Bone marrow (tissue), 2 donors: ENCODE measurements at regions not wholly inside any gene's neighbourhood (a gene's known extent, or its start where the extent isn't known, plus 50 kb on each side); places are given as distances from the start of the nearest gene placed in this dataset.
"Not testable (repeated sequence)": the region's sequence is repeated elsewhere in the genome, so short reads cannot be mapped to it uniquely, and the experiment has no call there.

Experiments
- DNase-seq, 2 donors: peaks; one replicate each; lab custom pipeline; 2025; lab: John Stamatoyannopoulos, UW

DNA sequence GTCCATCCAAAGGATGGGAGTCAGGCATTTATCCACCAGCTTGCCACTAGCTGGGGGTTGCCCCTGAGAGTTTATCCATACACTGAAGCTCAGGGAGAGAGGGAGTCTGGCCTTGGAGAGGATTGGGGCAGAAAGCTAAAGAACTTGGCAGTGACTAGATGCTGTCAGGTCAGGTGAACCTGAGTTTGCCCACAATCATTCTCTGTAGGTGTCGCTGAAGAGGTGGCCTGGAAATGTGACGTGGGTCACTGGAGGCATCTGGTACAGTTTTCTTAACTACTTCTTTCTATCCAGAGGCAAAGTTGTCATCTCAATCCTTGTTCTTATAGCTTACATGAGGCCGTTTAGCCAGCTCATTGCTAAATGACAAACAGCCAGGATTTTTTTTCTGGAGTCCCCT, 298.0 kb upstream of the CTNNB1 start:
- DNase-seq, result no peak

DNA sequence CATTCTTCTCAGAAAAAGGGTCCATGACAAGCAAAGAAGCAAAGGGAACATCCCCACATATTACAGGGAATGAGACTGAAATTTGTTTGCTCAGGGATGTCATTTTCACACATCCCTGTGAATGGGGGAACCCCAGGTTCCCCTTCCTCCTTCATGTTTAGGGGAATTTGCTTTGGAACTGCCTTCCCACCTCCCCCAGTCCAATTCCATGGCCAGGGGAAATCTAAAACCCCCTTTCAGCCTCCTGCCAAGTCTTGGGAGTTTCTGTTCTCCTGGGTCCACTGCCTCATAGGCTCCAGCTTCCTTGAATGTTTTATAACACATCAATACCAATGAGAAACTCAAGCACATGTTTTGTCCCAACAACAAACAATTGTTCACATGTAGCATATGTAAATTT, 297.5 kb upstream of the CTNNB1 start:
- DNase-seq, result no peak

DNA sequence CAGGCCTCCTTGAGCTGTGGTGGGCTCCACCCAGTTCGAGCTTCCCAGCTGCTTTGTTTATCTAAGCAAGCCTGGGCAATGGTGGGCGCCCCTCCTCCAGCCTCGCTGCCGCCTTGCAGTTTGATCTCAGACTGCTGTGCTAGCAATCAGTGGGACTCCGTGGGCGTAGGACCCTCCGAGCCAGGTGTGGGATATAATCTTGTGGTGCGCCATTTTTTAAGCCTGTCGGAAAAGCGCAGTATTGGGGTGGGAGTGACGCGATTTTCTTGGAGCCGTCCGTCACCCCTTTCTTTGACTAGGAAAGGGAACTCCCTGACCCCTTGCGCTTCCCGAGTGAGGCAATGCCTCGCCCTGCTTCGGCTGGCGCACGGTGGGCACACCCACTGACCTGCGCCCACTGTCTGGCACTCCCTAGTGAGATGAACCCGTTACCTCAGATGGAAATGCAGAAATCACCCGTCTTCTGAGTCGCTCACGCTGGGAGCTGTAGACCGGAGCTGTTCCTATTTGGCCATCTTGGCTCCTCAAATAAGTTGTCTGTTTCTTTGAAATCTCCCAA, 291.3 kb upstream of the CTNNB1 start:
- not testable (repeated sequence) for DNase-seq

DNA sequence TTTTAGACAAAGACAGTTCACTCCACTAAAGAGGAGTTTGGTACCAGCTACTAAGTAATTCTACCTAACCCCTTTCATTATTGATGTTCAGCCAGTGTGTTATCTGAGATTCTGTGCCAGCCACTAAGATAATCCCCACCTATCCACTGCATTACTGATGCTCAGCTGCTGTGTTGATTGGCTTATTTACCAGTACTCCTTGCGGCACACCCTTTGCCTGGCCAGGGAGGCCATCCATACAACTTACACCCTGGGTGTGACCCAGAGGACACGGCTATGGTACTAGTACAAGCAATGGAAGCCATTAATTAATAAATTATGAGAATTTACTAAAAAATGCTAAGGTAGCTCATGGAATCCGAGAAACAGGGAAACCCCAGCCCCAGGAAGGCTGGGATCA, 290.7 kb upstream of the CTNNB1 start:
- DNase-seq, result no peak

DNA sequence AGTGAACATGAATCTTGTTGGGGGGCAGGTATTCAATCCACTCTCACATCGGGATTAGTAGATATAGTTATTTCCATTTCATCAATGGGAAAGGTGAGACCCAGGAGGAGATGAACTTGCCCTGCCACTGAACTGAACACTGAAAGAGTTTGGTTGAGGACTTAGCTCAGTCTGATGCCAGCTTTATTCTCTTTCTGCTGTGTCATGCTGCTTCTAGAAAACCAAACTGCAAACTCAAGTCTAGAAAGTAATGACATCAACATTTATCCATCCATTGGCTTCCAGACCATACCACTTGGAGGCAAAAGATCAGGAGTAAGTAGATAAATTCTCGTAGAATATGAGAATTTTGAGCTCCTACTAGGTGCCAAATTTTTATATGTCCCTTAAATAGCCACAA, 288.0 kb upstream of the CTNNB1 start:
- DNase-seq, result no peak

DNA sequence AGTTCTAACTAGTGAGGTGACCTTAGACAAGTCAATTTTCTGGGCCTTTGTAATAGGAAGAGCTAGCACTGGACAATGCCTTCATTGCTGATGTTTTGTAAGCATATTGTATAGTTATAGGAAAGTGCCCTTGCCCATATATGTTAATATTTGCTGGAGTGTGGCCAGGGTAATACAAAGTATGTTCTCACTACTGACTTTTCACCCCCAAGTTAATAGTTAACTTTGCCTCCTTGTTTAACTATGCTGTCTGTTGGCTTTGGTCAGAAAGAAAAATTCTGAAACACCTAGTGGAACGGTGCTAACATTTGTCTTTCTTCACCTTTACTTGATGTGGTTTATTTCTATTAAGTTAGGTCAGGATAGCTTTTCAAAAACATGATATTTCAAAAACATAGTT, 287.4 kb upstream of the CTNNB1 start:
- no peak for DNase-seq

- DNase-seq, result no peak
Measured at GRCh38 chr3:40912461-40912860, 286.8 kb upstream of the CTNNB1 start.

DNA sequence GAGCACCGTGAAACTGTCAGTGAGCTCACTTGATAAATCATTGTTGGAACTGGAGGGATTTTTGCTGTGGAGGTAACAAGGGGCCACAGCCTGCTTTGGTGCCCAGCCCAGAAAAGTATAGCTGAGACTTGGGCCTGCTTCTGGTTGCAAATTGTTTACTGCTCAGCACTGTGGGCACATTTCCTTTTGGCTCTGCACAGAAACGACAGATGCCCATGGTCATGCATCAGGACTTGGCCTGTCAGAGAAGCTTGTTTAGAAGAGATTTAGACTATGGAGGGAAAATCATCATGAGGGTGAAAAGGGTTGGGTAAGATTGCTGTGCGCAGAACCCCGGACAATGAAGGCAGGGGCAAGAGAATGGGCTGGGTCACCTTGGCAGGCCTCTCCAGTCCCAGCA, 286.1 kb upstream of the CTNNB1 start:
- DNase-seq, result no peak

GRCh38 chr3:40913641-40914040, 285.7 kb upstream of the CTNNB1 start:
- no peak for DNase-seq

GRCh38 chr3:40914475-40914874, 284.8 kb upstream of the CTNNB1 start:
- DNase-seq, result no peak

DNA sequence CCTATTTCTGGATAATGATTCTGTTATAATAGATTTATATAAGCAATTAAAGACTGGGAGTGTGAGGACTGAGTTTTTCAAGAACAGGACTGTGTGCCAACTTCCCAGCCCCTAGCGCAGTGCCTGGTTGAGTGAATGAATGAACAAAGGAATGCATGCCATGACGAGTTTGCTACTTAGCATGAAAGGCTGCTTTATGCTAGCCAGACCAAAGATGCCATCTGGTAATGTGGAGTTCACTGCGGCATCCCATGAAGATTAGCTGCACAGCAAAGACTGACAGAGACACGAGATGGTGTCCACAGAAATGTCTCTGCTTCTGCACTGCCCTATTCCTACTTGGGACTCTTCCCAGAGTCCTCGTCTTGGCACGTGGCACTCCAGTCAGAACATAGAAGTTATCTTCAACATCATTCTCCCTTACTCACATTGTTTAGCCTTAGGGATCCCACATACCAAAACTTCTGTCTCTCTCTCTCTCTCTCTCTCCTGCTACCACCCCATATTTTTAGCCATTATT, 283.9 kb upstream of the CTNNB1 start:
- DNase-seq, result no peak

DNA sequence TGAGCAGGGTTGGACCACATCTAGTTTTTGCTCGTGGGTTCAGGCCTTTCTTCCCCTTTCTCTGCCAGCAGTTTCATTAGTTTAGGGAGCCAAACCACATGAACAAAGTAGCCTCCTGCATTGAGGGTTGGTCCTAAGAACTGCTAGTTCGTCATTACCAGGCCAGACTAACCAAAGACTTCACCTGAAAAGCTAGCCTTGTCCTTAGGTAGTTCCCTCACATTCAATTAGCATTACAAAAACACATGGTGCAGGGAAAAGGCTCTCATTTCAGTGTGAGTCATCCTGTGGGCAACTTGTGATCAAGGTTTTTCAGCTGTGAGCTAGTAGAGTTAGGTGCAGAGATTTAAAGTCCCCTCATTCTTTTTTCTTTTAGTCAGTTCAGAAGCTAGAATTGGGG, 279.3 kb upstream of the CTNNB1 start:
- no peak for DNase-seq

GRCh38 chr3:40921251-40921650, 278.1 kb upstream of the CTNNB1 start:
- no peak for DNase-seq

- DNase-seq, result peak in 1 of 2 donors; percentile 41
Measured at GRCh38 chr3:40923143-40923542, 276.2 kb upstream of the CTNNB1 start.

GRCh38 chr3:40923651-40924050, 275.7 kb upstream of the CTNNB1 start:
- DNase-seq, result no peak

DNA sequence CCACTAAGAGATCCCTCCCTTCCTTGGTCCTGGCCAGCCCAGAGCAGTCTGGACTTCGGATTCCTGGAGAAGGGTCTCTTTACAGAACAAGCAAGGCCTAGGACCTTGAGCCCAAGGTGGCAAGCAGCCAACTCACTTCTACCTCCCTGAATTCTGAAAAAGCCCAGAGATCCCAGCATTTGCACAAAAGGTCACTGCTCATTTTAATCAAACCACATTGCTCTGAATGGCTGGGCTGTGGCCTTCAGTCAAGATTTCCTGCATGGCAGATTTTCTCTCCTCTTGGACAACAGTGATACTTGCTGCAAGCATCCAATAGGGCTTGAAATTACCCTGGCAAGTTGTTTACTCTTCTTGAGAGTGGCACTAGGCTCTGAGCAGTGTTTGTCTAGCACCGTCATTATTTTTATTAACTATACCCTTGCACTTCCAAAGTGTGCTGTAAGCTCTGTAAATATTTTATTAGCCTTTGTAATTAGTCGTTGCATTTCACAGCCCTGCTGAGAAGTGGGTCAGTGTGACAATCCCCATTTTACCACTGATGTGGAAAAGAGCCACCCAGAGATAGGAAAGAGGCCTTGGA, 274.7 kb upstream of the CTNNB1 start:
- DNase-seq, result no peak

GRCh38 chr3:40925231-40925630, 274.1 kb upstream of the CTNNB1 start:
- DNase-seq, result no peak

GRCh38 chr3:40930131-40930538, 269.2 kb upstream of the CTNNB1 start:
- DNase-seq, result peak in 1 of 2 donors; percentile 32

GRCh38 chr3:40930756-40931155, 268.5 kb upstream of the CTNNB1 start:
- DNase-seq, result no peak

- no peak for DNase-seq
Measured at GRCh38 chr3:40938591-40938990, 260.7 kb upstream of the CTNNB1 start.

GRCh38 chr3:40939030-40939740, 260.1 kb upstream of the CTNNB1 start:
- DNase-seq, result no peak

DNA sequence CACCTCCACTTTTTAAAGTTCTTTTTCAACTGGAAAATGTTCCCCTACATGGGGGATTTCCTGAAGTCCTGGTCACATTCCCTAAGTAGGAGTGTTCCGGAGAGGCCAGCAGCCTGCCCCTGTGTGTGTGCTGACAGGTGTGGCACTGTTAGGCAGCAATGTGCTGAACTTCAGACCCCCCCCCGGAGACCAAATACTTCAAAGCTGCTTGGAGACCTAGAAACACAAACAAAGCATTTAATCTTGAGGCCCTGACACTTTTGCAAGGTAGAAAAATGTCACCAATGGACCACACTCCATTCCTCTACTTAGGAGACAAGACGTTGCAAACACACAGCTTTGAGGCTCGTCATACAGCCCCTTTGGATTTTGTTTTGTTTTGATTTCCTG, 259.6 kb upstream of the CTNNB1 start:
- DNase-seq, result no peak

DNA sequence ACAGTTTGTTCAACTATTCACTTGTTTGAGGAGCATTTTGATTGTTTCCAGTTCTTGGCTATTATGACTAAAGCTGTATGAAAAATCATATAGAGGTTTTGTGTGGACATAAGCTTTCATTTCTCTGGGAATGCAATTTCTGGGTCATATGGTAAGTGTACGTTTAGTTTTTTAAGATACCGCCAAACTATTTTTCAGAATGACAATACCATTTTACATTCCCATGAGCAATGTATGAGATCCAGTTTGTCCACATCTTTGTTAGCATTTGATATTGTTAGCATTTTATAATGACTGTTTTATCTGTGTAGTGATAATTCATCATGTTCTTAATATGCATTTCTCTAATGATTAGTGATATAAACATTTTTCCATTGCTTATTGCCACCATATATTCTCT, 258.7 kb upstream of the CTNNB1 start:
- no peak for DNase-seq

GRCh38 chr3:40947022-40947421, 252.3 kb upstream of the CTNNB1 start:
- DNase-seq, result peak in 1 of 2 donors; percentile 27
